ENCODE measurements at regions not wholly inside any gene's neighbourhood (a gene's known extent, or its start where the extent isn't known, plus 50 kb on each side); places are given as distances from the start of the nearest gene placed in this dataset.
A peak's percentile ranks its signal among the peaks of the same experiment; 100 is the strongest.

DNA sequence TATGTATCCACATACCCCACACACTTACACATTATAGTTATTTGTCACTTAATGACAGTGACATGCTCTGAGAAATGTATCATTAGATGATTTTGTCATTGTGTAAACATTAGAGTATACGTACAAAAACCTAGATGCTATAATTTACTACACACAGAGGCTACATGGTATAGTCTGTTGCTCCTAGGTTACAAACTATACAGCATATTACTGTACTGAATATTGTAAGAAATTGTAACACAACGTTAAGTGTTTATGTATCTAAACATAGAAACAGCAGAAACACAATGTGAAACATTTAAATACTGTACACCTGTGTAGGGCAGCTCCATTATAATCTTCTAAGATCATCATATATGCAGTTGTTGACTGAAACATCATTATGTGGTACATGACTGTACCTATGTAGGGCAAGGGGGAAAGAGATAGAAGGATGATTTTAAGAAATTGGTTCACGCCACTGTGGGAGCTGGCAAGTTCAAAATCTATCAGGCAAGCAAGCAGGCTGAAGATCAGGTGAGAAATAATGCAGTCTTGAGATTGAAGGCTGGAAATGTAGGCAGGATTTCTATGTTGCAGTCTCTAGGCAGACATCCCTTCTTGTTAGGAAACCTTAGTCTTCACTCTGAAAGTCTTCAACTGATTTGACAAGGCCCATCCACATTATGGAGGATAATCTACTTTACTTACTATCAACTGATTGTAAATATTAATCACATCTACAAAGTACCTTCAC is 78.0 kb upstream of the CPEB2 start:
- Histone ChIP-seq H3K4me1 (ENCODE audit: control insufficient read depth in 2 of 3, insufficient read depth in 2 of 3, low read depth in 1 of 3, low read length in 3 of 3) (no peaks in the 10 kb centered on the region), H3K9me3 (ENCODE audit: control insufficient read depth in 2 of 3, insufficient read depth in 1 of 3, low read length in 3 of 3) (no peaks in the 10 kb centered on the region), H3K9ac (ENCODE audit: low read length in 3 of 3) (no peak overlapping the region), H3K27ac (ENCODE audit: low read depth in 2 of 2, low read length in 2 of 2) (no peak overlapping the region), H3K27me3 (ENCODE audit: control insufficient read depth, insufficient read depth, low read length) (no peaks in the 10 kb centered on the region), H3K36me3 (ENCODE audit: control insufficient read depth in 2 of 3, insufficient read depth in 3 of 3, low read length in 3 of 3) (no peaks in the 10 kb centered on the region), H3K4me3 (ENCODE audit: low read length in 3 of 3) (no peak overlapping the region)
- DNase-seq, result peak in 2 of 5 donors; percentile 11 to 30
- TF ChIP-seq, protein P1, sequence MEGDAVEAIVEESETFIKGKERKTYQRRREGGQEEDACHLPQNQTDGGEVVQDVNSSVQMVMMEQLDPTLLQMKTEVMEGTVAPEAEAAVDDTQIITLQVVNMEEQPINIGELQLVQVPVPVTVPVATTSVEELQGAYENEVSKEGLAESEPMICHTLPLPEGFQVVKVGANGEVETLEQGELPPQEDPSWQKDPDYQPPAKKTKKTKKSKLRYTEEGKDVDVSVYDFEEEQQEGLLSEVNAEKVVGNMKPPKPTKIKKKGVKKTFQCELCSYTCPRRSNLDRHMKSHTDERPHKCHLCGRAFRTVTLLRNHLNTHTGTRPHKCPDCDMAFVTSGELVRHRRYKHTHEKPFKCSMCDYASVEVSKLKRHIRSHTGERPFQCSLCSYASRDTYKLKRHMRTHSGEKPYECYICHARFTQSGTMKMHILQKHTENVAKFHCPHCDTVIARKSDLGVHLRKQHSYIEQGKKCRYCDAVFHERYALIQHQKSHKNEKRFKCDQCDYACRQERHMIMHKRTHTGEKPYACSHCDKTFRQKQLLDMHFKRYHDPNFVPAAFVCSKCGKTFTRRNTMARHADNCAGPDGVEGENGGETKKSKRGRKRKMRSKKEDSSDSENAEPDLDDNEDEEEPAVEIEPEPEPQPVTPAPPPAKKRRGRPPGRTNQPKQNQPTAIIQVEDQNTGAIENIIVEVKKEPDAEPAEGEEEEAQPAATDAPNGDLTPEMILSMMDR (IDR thresholded peaks at IDR 0.05; ENCODE audit: borderline replicate concordance, extremely low read depth, insufficient read depth), result no peak
- FAIRE-seq, result no peak
- intact Hi-C loops (cut with DNase I), result no loop called here

DNA sequence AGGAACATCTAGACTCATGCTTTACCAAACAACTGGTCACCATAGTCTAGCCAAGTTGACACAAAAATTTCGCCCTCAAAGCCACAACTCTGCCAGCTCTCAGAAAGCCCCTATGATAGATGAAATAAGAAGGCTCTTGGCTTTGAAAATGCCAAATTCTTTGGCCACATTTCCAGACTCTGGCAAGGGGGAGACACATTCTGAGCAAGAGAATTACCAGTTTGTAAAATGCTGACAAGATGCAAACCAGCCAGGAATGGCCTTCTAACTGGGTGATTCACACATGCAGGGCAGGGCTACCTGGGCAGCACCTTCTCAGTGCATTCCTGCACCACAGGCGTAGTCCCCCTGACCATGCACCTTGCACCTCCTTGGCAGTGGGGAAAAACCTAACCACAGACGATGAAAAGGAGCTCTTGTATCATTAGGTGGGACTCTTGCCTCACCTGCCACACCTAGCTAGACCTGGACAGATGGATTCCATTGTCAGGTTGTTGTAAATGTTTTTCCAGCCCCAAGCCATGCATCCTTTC is 77.4 kb upstream of the CPEB2 start:
- H3K9me3 ChIP-seq (ENCODE audit: control insufficient read depth in 2 of 3, insufficient read depth in 1 of 3, low read length in 3 of 3), result no peaks in the 10 kb centered on the region
- no peaks in the 10 kb centered on the region for H3K4me1 ChIP-seq (ENCODE audit: control insufficient read depth in 2 of 3, insufficient read depth in 2 of 3, low read depth in 1 of 3, low read length in 3 of 3)
- intact Hi-C loops (cut with DNase I), result no loop called here
- no peak overlapping the region for H3K4me3 ChIP-seq (ENCODE audit: low read length in 3 of 3)
- DNase-seq (no peak), FAIRE-seq (no peak)
- H3K9ac ChIP-seq (ENCODE audit: low read length in 3 of 3), result no peak overlapping the region
- no peaks in the 10 kb centered on the region for H3K36me3 ChIP-seq (ENCODE audit: control insufficient read depth in 2 of 3, insufficient read depth in 3 of 3, low read length in 3 of 3)
- no peak overlapping the region for H3K27ac ChIP-seq (ENCODE audit: low read depth in 2 of 2, low read length in 2 of 2)
- H3K27me3 ChIP-seq (ENCODE audit: control insufficient read depth, insufficient read depth, low read length), result no peaks in the 10 kb centered on the region
- TF ChIP-seq, protein P1 (IDR thresholded peaks at IDR 0.05; ENCODE audit: borderline replicate concordance, extremely low read depth, insufficient read depth), result no peak

DNA sequence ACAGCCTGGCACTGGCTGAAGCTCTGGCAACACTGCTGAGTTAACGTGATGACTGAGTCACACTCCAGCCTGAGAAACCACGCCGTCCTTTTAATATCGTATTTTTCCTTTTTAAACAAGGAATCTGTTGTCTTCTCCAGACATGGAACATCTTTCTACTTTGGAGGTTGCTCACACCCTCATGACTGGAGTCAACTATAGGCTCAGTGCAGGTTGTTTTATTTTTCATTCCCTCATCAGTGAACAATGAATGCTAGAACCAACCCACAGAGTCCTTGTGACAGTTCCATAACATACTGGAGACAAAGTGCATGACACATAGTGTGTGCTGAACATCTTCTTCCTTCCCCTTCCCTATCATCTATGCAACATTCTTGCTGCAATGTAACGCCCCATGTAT is 76.8 kb upstream of the CPEB2 start:
- no peak overlapping the region for H3K9ac ChIP-seq (ENCODE audit: low read length in 3 of 3)
- no peak for DNase-seq
- TF ChIP-seq, protein P1 (IDR thresholded peaks at IDR 0.05; ENCODE audit: borderline replicate concordance, extremely low read depth, insufficient read depth), result no peak
- H3K4me3 ChIP-seq (ENCODE audit: low read length in 3 of 3), result no peak overlapping the region
- H3K4me1 ChIP-seq (ENCODE audit: control insufficient read depth in 2 of 3, insufficient read depth in 2 of 3, low read depth in 1 of 3, low read length in 3 of 3), result no peaks in the 10 kb centered on the region
- intact Hi-C loops (cut with DNase I), result no loop called here
- no peak overlapping the region for H3K27ac ChIP-seq (ENCODE audit: low read depth in 2 of 2, low read length in 2 of 2)
- H3K9me3 ChIP-seq (ENCODE audit: control insufficient read depth in 2 of 3, insufficient read depth in 1 of 3, low read length in 3 of 3), result no peaks in the 10 kb centered on the region
- H3K27me3 ChIP-seq (ENCODE audit: control insufficient read depth, insufficient read depth, low read length), result no peaks in the 10 kb centered on the region
- no peak for FAIRE-seq
- H3K36me3 ChIP-seq (ENCODE audit: control insufficient read depth in 2 of 3, insufficient read depth in 3 of 3, low read length in 3 of 3), result no peaks in the 10 kb centered on the region
